ENCODE measurements at regions not wholly inside any gene's neighbourhood (a gene's known extent, or its start where the extent isn't known, plus 50 kb on each side); places are given as distances from the start of the nearest gene placed in this dataset.
"Not testable (repeated sequence)": the region's sequence is repeated elsewhere in the genome, so short reads cannot be mapped to it uniquely, and the experiment has no call there.

GRCh38 chr15:79160211-79160610 lies 69.6 kb upstream of the RASGRF1 start:
- DNase-seq (ENCODE audit: extremely low read depth, low read depth, low spot score): no peak

GRCh38 chr15:79157631-79158592 lies 67.3 kb upstream of the RASGRF1 start:
- no peak for DNase-seq (ENCODE audit: extremely low read depth, low read depth, low spot score)

GRCh38 chr15:79156704-79157375 lies 66.3 kb upstream of the RASGRF1 start:
- DNase-seq (ENCODE audit: extremely low read depth, low read depth, low spot score): no peak

- no peak for DNase-seq (ENCODE audit: extremely low read depth, low read depth, low spot score)
Observed at GRCh38 chr15:79154483-79155135, 64.0 kb upstream of the RASGRF1 start.

GRCh38 chr15:79144290-79144689 lies 53.7 kb upstream of the RASGRF1 start:
- not testable (repeated sequence) for DNase-seq (ENCODE audit: extremely low read depth, low read depth, low spot score)

- DNase-seq (ENCODE audit: extremely low read depth, low read depth, low spot score): no peak
Observed at GRCh38 chr15:79140846-79141570, 50.4 kb upstream of the RASGRF1 start.

Data from glomerular endothelial cell (primary cell).